Muscle layer of duodenum (tissue), 2 donors: ENCODE measurements at regions not wholly inside any gene's neighbourhood (a gene's known extent, or its start where the extent isn't known, plus 50 kb on each side); places are given as distances from the start of the nearest gene placed in this dataset.

Experiments
- H3K27ac ChIP-seq: one replicate; pipeline ENCODE4 v1.7.0; 2013; ENCODE audit warnings: mild to moderate bottlenecking, low read length
- H3K27me3 ChIP-seq: one replicate; pipeline ENCODE4 v1.7.0; 2013; ENCODE audit warnings: low read depth, mild to moderate bottlenecking, control low read depth, low read length
- H3K36me3 ChIP-seq, 2 donors: one replicate each; pipeline ENCODE4 v1.7.0; 2013; ENCODE audit warnings: low read length in 2 of 2, control low read depth in 1 of 2, mild to moderate bottlenecking in 1 of 2; ENCODE audit not compliant: insufficient read depth in 2 of 2, control insufficient read depth in 1 of 2
- H3K4me1 ChIP-seq, 2 donors: one replicate each; pipeline ENCODE4 v1.7.0; 2013; ENCODE audit warnings: low read length in 2 of 2, mild to moderate bottlenecking in 2 of 2, control low read depth in 1 of 2, moderate library complexity in 1 of 2; ENCODE audit not compliant: insufficient read depth in 2 of 2, control insufficient read depth in 1 of 2
- H3K4me3 ChIP-seq, 2 donors: one replicate each; pipeline ENCODE4 v1.7.0; 2013; ENCODE audit warnings: low read length in 2 of 2, low read depth in 1 of 2, mild to moderate bottlenecking in 1 of 2
- H3K9me3 ChIP-seq, 2 donors: one replicate each; pipeline ENCODE4 v1.7.0; 2013; ENCODE audit warnings: low read length in 2 of 2, control low read depth in 1 of 2, mild to moderate bottlenecking in 1 of 2; ENCODE audit not compliant: control insufficient read depth in 1 of 2
- donor health status: healthy.

GRCh38 chr1:232207073-232207866, 422.7 kb downstream of the SIPA1L2 start:
- no peaks in the 10 kb centered on the region for H3K27me3 ChIP-seq
- peaks cover 0 to 3% of the 10 kb centered on the region in 2 donors for H3K9me3 ChIP-seq
- H3K4me3 ChIP-seq: no peak overlapping the region
- no peaks in the 10 kb centered on the region for H3K36me3 ChIP-seq
- H3K4me1 ChIP-seq: no peaks in the 10 kb centered on the region
- H3K27ac ChIP-seq: no peak overlapping the region

GRCh38 chr1:232204269-232204668, 425.7 kb downstream of the SIPA1L2 start:
- Histone ChIP-seq H3K27me3 (no peaks in the 10 kb centered on the region), H3K9me3 (peaks cover 3 to 7% of the 10 kb centered on the region in 2 donors), H3K27ac (no peak overlapping the region), H3K36me3 (no peaks in the 10 kb centered on the region), H3K4me3 (no peak overlapping the region), H3K4me1 (no peaks in the 10 kb centered on the region)

- H3K27ac ChIP-seq: no peak overlapping the region
- no peaks in the 10 kb centered on the region for H3K27me3 ChIP-seq
- H3K36me3 ChIP-seq: no peaks in the 10 kb centered on the region
- H3K4me3 ChIP-seq: no peak overlapping the region
- peaks cover 3 to 7% of the 10 kb centered on the region in 2 donors for H3K9me3 ChIP-seq
- no peaks in the 10 kb centered on the region for H3K4me1 ChIP-seq
Measured at GRCh38 chr1:232201024-232201423, 428.9 kb downstream of the SIPA1L2 start.

GRCh38 chr1:232196042-232196441, 433.9 kb downstream of the SIPA1L2 start:
- no peaks in the 10 kb centered on the region for H3K36me3 ChIP-seq
- peaks cover 0 to 5% of the 10 kb centered on the region in 2 donors for H3K9me3 ChIP-seq
- no peak overlapping the region for H3K4me3 ChIP-seq
- no peaks in the 10 kb centered on the region for H3K4me1 ChIP-seq
- H3K27ac ChIP-seq: no peak overlapping the region
- no peaks in the 10 kb centered on the region for H3K27me3 ChIP-seq

- Histone ChIP-seq H3K4me3 (no peak overlapping the region), H3K27me3 (no peaks in the 10 kb centered on the region), H3K27ac (no peak overlapping the region), H3K4me1 (no peaks in the 10 kb centered on the region), H3K36me3 (no peaks in the 10 kb centered on the region), H3K9me3 (no peaks in the 10 kb centered on the region)
Measured at GRCh38 chr1:232194424-232194823, 435.5 kb downstream of the SIPA1L2 start.

GRCh38 chr1:232193451-232193783, 436.5 kb downstream of the SIPA1L2 start:
- Histone ChIP-seq H3K36me3 (no peaks in the 10 kb centered on the region), H3K4me1 (no peaks in the 10 kb centered on the region), H3K9me3 (no peaks in the 10 kb centered on the region), H3K27ac (no peak overlapping the region), H3K4me3 (no peak overlapping the region), H3K27me3 (no peaks in the 10 kb centered on the region)

- Histone ChIP-seq H3K27me3 (no peaks in the 10 kb centered on the region), H3K27ac (no peak overlapping the region), H3K4me1 (no peaks in the 10 kb centered on the region), H3K9me3 (no peaks in the 10 kb centered on the region), H3K4me3 (no peak overlapping the region), H3K36me3 (no peaks in the 10 kb centered on the region)
Measured at GRCh38 chr1:232192781-232193450, 437.0 kb downstream of the SIPA1L2 start.

- Histone ChIP-seq H3K36me3 (no peaks in the 10 kb centered on the region), H3K27ac (no peak overlapping the region), H3K4me1 (no peaks in the 10 kb centered on the region), H3K9me3 (no peaks in the 10 kb centered on the region), H3K27me3 (no peaks in the 10 kb centered on the region), H3K4me3 (no peak overlapping the region)
Measured at GRCh38 chr1:232191560-232191959, 438.4 kb downstream of the SIPA1L2 start.

- no peaks in the 10 kb centered on the region for H3K4me1 ChIP-seq
- H3K27ac ChIP-seq: no peak overlapping the region
- no peak overlapping the region for H3K4me3 ChIP-seq
- H3K36me3 ChIP-seq: no peaks in the 10 kb centered on the region
- no peaks in the 10 kb centered on the region for H3K9me3 ChIP-seq
- no peaks in the 10 kb centered on the region for H3K27me3 ChIP-seq
Measured at GRCh38 chr1:232188318-232188717, 441.6 kb downstream of the SIPA1L2 start.

GRCh38 chr1:232186931-232187330, 443.0 kb downstream of the SIPA1L2 start:
- H3K9me3 ChIP-seq: no peaks in the 10 kb centered on the region
- H3K36me3 ChIP-seq: no peaks in the 10 kb centered on the region
- no peaks in the 10 kb centered on the region for H3K27me3 ChIP-seq
- H3K4me3 ChIP-seq: no peak overlapping the region
- H3K27ac ChIP-seq: no peak overlapping the region
- H3K4me1 ChIP-seq: no peaks in the 10 kb centered on the region

GRCh38 chr1:232184561-232185530, 445.1 kb downstream of the SIPA1L2 start:
- no peak overlapping the region for H3K4me3 ChIP-seq
- no peak overlapping the region for H3K27ac ChIP-seq
- H3K4me1 ChIP-seq: no peaks in the 10 kb centered on the region
- no peaks in the 10 kb centered on the region for H3K27me3 ChIP-seq
- no peaks in the 10 kb centered on the region for H3K36me3 ChIP-seq
- H3K9me3 ChIP-seq: no peaks in the 10 kb centered on the region
